Testis (tissue), 2 donors: ENCODE measurements at regions not wholly inside any gene's neighbourhood (a gene's known extent, or its start where the extent isn't known, plus 50 kb on each side); places are given as distances from the start of the nearest gene placed in this dataset.

Experiments
- DNase-seq: peaks from one replicate; pipeline ENCODE4 v3.0.0-alpha.2; 2019
- H3K27ac ChIP-seq, 2 donors: fragments of 200-600 bp; sonication (generic); one replicate each; pipeline ENCODE4 v1.5.1; 2019
- H3K27me3 ChIP-seq: fragments of 200-600 bp; sonication (generic); one replicate; pipeline ENCODE4 v1.5.1; 2019
- H3K36me3 ChIP-seq: fragments of 200-600 bp; sonication (generic); one replicate; pipeline ENCODE4 v1.5.1; 2017; ENCODE audit warnings: low read depth; ENCODE audit errors: missing control alignments
- H3K4me1 ChIP-seq: fragments of 200-600 bp; sonication (generic); one replicate; pipeline ENCODE4 v1.5.1; 2019
- H3K4me3 ChIP-seq, 2 donors: fragments of 200-600 bp; sonication (generic); one replicate each; pipeline ENCODE4 v1.5.1; 2017 to 2019
- H3K9me3 ChIP-seq: fragments of 200-600 bp; sonication (generic); one replicate; pipeline ENCODE4 v1.5.1; 2017
- POLR2A ChIP-seq: fragments of 450-650 bp; IDR thresholded peaks from one replicate; pipeline ENCODE4 v1.6.1; 2017; ENCODE audit warnings: antibody characterized with exemption, mild to moderate bottlenecking, moderate library complexity
- WGBS, 2 donors: methylation state at CpG; one replicate each; pipeline ENCODE4 v1.1.5; 2018; 5-methylcytosine and 5-hydroxymethylcytosine counted together
- intact Hi-C: fragments of 100-400 bp; cut with DNase I; formaldehyde crosslinking; loops from one replicate; pipeline ENCODE4 v1.15.1; 2023; ENCODE audit warnings: low total_unique reads
- TF ChIP-seq, protein P1 (sequence below), 3 experiments: fragments of 450-650 bp in 2 of 3; fragments of 200-600 bp in 1 of 3; sonication (generic) in 1 of 3; IDR thresholded peaks; one replicate each; pipeline ENCODE4 v1.5.1; 2016 to 2019; ENCODE audit warnings: antibody characterized with exemption in 3 of 3, mild to moderate bottlenecking in 2 of 3, moderate library complexity in 1 of 3

- no peak for DNase-seq
- Histone ChIP-seq H3K4me3 (no peak overlapping the region), H3K9me3 (no peaks in the 10 kb centered on the region), H3K36me3 (no peaks in the 10 kb centered on the region), H3K27ac (no peak overlapping the region), H3K27me3 (no peaks in the 10 kb centered on the region), H3K4me1 (no peaks in the 10 kb centered on the region)
- no peak for TF ChIP-seq POLR2A
- TF ChIP-seq, protein P1, sequence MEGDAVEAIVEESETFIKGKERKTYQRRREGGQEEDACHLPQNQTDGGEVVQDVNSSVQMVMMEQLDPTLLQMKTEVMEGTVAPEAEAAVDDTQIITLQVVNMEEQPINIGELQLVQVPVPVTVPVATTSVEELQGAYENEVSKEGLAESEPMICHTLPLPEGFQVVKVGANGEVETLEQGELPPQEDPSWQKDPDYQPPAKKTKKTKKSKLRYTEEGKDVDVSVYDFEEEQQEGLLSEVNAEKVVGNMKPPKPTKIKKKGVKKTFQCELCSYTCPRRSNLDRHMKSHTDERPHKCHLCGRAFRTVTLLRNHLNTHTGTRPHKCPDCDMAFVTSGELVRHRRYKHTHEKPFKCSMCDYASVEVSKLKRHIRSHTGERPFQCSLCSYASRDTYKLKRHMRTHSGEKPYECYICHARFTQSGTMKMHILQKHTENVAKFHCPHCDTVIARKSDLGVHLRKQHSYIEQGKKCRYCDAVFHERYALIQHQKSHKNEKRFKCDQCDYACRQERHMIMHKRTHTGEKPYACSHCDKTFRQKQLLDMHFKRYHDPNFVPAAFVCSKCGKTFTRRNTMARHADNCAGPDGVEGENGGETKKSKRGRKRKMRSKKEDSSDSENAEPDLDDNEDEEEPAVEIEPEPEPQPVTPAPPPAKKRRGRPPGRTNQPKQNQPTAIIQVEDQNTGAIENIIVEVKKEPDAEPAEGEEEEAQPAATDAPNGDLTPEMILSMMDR (IDR thresholded peaks at IDR 0.05) = no peak
- intact Hi-C loops = no loop called here
- 48 to 56% methylated on average over 2 of the region's 2 CpGs for WGBS, 2 donors
These were observed 297.4 kb downstream of the TFAP2C start for GRCh38 chr20:56926501-56926900.

- Histone ChIP-seq H3K27me3 (no peaks in the 10 kb centered on the region), H3K4me1 (no peaks in the 10 kb centered on the region), H3K27ac (no peak overlapping the region), H3K9me3 (no peaks in the 10 kb centered on the region), H3K36me3 (no peaks in the 10 kb centered on the region), H3K4me3 (no peak overlapping the region)
- TF ChIP-seq, protein P1 (IDR thresholded peaks at IDR 0.05) = no peak
- no peak for TF ChIP-seq POLR2A
- no peak for DNase-seq
- 41 to 54% methylated on average over 8 of the region's 8 CpGs for WGBS, 2 donors
- intact Hi-C loops = no loop called here
These were observed 298.0 kb downstream of the TFAP2C start for GRCh38 chr20:56927127-56927526.

GRCh38 chr20:56928007-56928406 lies 298.9 kb downstream of the TFAP2C start:
- Histone ChIP-seq H3K4me1 (no peaks in the 10 kb centered on the region), H3K36me3 (no peaks in the 10 kb centered on the region), H3K9me3 (no peaks in the 10 kb centered on the region), H3K4me3 (no peak overlapping the region), H3K27me3 (no peaks in the 10 kb centered on the region), H3K27ac (no peak overlapping the region)
- TF ChIP-seq POLR2A = no peak
- TF ChIP-seq, protein P1 (IDR thresholded peaks at IDR 0.05) = no peak
- intact Hi-C loops = no loop called here
- 31 to 33% methylated on average over 1 to 5 of the region's 5 CpGs for WGBS, 2 donors
- DNase-seq = no peak

GRCh38 chr20:56929606-56930005 lies 300.5 kb downstream of the TFAP2C start:
- H3K4me3 ChIP-seq = no peak overlapping the region
- H3K9me3 ChIP-seq = no peaks in the 10 kb centered on the region
- H3K36me3 ChIP-seq = no peaks in the 10 kb centered on the region
- H3K27ac ChIP-seq = no peak overlapping the region
- no peak for DNase-seq
- intact Hi-C loops = no loop called here
- H3K27me3 ChIP-seq = no peaks in the 10 kb centered on the region
- no peak for TF ChIP-seq POLR2A
- TF ChIP-seq, protein P1 (IDR thresholded peaks at IDR 0.05) = no peak
- 22 to 31% methylated on average over 7 of the region's 7 CpGs for WGBS, 2 donors
- H3K4me1 ChIP-seq = no peaks in the 10 kb centered on the region

DNA sequence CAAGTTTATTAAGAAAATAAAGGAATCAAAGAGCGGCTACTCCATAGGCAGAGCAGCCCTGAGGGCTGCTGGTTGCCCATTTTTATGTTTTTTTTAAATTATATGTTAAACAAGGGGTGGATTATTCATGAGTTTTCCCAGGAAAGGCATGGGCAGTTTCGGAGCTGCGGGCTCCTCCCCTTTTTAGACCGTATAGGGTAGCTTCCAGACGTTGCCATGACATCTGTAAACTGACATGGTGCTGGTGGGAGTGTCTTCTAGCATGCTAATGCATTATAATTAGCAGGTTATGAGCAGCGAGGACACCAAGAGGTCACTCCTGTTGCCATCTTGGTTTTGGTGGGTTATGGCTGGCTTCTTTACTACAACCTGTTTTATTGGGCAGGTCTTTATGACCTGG lies 301.8 kb downstream of the TFAP2C start:
- TF ChIP-seq, protein P1 (IDR thresholded peaks at IDR 0.05) = no peak
- TF ChIP-seq POLR2A = no peak
- WGBS, 2 donors = 69 to 70% methylated on average over 6 of the region's 6 CpGs
- DNase-seq = no peak

More for the DNA sequence above, 301.8 kb downstream of the TFAP2C start:
- H3K4me1 ChIP-seq = no peaks in the 10 kb centered on the region
- no peaks in the 10 kb centered on the region for H3K36me3 ChIP-seq
- no peak overlapping the region for H3K27ac ChIP-seq
- H3K4me3 ChIP-seq = no peak overlapping the region
- no peaks in the 10 kb centered on the region for H3K27me3 ChIP-seq
- intact Hi-C loops = no loop called here
- no peaks in the 10 kb centered on the region for H3K9me3 ChIP-seq
